ENCODE measurements at regions not wholly inside any gene's neighbourhood (a gene's known extent, or its start where the extent isn't known, plus 50 kb on each side); places are given as distances from the start of the nearest gene placed in this dataset.
"Not testable (repeated sequence)": the region's sequence is repeated elsewhere in the genome, so short reads cannot be mapped to it uniquely, and the experiment has no call there.

GRCh38 chr6:144449218-144449617 lies 164.1 kb downstream of the UTRN start:
- Mint-ChIP-seq H3K36me3 (ENCODE audit: insufficient read depth) (peaks cover 45% of the 10 kb centered on the region), H3K4me1 (ENCODE audit: low read depth) (no peaks in the 10 kb centered on the region), H3K9me3 (no peaks in the 10 kb centered on the region), H3K4me3 (no peak overlapping the region), H3K27me3 (ENCODE audit: low read depth) (no peaks in the 10 kb centered on the region)
- DNase-seq (no peak), ATAC-seq (no peak)

- Mint-ChIP-seq H3K4me1 (ENCODE audit: low read depth) (no peaks in the 10 kb centered on the region), H3K4me3 (no peak overlapping the region), H3K9me3 (no peaks in the 10 kb centered on the region), H3K27me3 (ENCODE audit: low read depth) (no peaks in the 10 kb centered on the region), H3K36me3 (ENCODE audit: insufficient read depth) (peaks cover 45% of the 10 kb centered on the region)
- no peak for DNase-seq
- ATAC-seq: no peak
These were observed 164.9 kb downstream of the UTRN start for GRCh38 chr6:144449911-144450597.

- ATAC-seq (peak; percentile 69 to 73), DNase-seq (no peak)
- Mint-ChIP-seq H3K4me1 (ENCODE audit: low read depth) (peaks cover 20% of the 10 kb centered on the region), H3K9me3 (no peaks in the 10 kb centered on the region), H3K36me3 (ENCODE audit: insufficient read depth) (peaks cover 46% of the 10 kb centered on the region), H3K4me3 (peak overlapping the region; percentile 14), H3K27me3 (ENCODE audit: low read depth) (no peaks in the 10 kb centered on the region)
These were observed 175.4 kb downstream of the UTRN start for GRCh38 chr6:144460327-144461095.

- Mint-ChIP-seq H3K4me3 (no peak overlapping the region), H3K36me3 (ENCODE audit: insufficient read depth) (peaks cover 46% of the 10 kb centered on the region), H3K27me3 (ENCODE audit: low read depth) (no peaks in the 10 kb centered on the region), H3K9me3 (no peaks in the 10 kb centered on the region), H3K4me1 (ENCODE audit: low read depth) (peaks cover 26% of the 10 kb centered on the region)
- DNase-seq (no peak), ATAC-seq (no peak)
These were observed 176.9 kb downstream of the UTRN start for GRCh38 chr6:144462058-144462457.

GRCh38 chr6:144466716-144467115 lies 181.6 kb downstream of the UTRN start:
- DNase-seq (no peak), ATAC-seq (no peak)
- Mint-ChIP-seq H3K4me1 (ENCODE audit: low read depth) (peaks cover 30% of the 10 kb centered on the region), H3K36me3 (ENCODE audit: insufficient read depth) (peaks cover 37% of the 10 kb centered on the region), H3K27me3 (ENCODE audit: low read depth) (no peaks in the 10 kb centered on the region), H3K4me3 (no peak overlapping the region), H3K9me3 (no peaks in the 10 kb centered on the region)

- no peaks in the 10 kb centered on the region for H3K27me3 Mint-ChIP-seq (ENCODE audit: low read depth)
- ATAC-seq (no peak), DNase-seq (no peak)
- H3K9me3 Mint-ChIP-seq: no peaks in the 10 kb centered on the region
- no peak overlapping the region for H3K4me3 Mint-ChIP-seq
- H3K4me1 Mint-ChIP-seq (ENCODE audit: low read depth): peaks cover 30% of the 10 kb centered on the region
- H3K36me3 Mint-ChIP-seq (ENCODE audit: insufficient read depth): peaks cover 37% of the 10 kb centered on the region
These were observed 182.1 kb downstream of the UTRN start for GRCh38 chr6:144467172-144467762.

DNA sequence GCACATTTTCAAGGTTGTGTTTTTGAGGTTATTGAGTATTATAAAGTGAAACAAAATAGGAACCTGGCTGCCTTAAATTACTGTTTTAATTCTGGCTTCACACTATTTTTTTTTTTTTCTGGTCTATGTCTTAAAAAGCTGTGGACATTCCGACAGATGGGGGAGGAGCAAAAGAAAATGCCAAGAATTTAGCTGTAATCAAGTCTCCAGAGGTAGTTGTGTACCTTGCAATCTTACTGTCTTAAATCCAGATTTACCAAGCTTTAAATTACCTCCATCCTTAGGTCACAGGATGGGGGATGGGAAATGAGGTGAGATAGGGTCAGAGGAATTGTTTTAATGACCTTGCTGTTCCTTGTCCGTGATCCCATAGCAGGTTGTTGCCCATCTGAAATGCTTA lies 182.8 kb downstream of the UTRN start:
- H3K27me3 Mint-ChIP-seq (ENCODE audit: low read depth): no peaks in the 10 kb centered on the region
- H3K4me1 Mint-ChIP-seq (ENCODE audit: low read depth): peaks cover 30% of the 10 kb centered on the region
- peaks cover 37% of the 10 kb centered on the region for H3K36me3 Mint-ChIP-seq (ENCODE audit: insufficient read depth)
- no peak overlapping the region for H3K4me3 Mint-ChIP-seq
- ATAC-seq (no peak), DNase-seq (no peak)
- H3K9me3 Mint-ChIP-seq: no peaks in the 10 kb centered on the region

DNA sequence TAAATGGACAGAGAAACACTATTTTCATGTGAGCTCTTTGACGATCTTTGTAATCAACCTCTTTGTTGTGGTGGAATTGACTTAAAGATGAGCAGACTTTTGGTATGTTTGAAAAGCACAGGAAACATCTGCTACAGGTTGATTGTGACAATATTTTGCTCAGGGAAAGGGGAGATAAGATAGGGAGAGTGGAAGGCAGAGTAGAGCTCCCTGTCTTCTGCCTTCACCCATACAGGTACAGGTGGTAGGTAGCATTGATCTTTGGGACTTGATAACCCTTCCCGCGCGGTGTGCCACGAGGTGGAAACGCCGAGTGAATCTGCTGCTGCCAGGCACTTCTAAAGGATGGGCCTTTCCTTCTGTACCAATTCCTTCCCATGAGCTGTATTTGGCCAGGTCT lies 183.6 kb downstream of the UTRN start:
- DNase-seq: no peak
- Mint-ChIP-seq H3K9me3 (no peaks in the 10 kb centered on the region), H3K36me3 (ENCODE audit: insufficient read depth) (peaks cover 31% of the 10 kb centered on the region), H3K4me3 (peak overlapping the region; percentile 72), H3K27me3 (ENCODE audit: low read depth) (no peaks in the 10 kb centered on the region), H3K4me1 (ENCODE audit: low read depth) (peaks cover 30% of the 10 kb centered on the region)
- peak; percentile 14 to 25 for ATAC-seq

DNA sequence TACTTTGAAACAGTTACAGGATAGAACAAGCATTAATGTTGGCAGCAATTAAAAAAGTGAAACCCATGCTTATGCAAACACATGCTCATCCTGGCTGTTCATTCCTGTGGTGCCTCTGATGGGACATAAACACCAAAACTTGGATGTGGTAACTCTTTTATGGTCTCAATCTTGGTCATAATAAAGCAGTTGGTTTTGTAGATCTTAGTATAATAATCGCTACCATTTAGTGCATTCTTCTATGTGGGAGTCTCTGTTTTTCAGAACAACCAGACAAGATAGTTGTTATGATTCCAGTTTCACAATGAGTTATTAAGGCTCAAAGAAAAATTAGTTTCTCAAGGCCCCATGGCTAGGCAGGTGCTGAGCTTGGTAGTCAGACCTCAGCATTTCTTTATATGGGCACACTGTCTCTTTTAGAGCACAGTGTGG lies 184.0 kb downstream of the UTRN start:
- Mint-ChIP-seq H3K4me1 (ENCODE audit: low read depth) (peaks cover 30% of the 10 kb centered on the region), H3K27me3 (ENCODE audit: low read depth) (no peaks in the 10 kb centered on the region), H3K9me3 (no peaks in the 10 kb centered on the region), H3K36me3 (ENCODE audit: insufficient read depth) (peaks cover 28% of the 10 kb centered on the region), H3K4me3 (peak overlapping the region; percentile 72)
- DNase-seq (no peak), ATAC-seq (peak; percentile 91 to 92)

GRCh38 chr6:144470201-144470600 lies 185.1 kb downstream of the UTRN start:
- H3K36me3 Mint-ChIP-seq (ENCODE audit: insufficient read depth): peaks cover 34% of the 10 kb centered on the region

GRCh38 chr6:144471986-144472385 lies 186.9 kb downstream of the UTRN start:
- no peaks in the 10 kb centered on the region for H3K27me3 Mint-ChIP-seq (ENCODE audit: low read depth)
- no peak overlapping the region for H3K4me3 Mint-ChIP-seq
- no peak for DNase-seq
- no peak for ATAC-seq
- peaks cover 42% of the 10 kb centered on the region for H3K36me3 Mint-ChIP-seq (ENCODE audit: insufficient read depth)
- H3K4me1 Mint-ChIP-seq (ENCODE audit: low read depth): peaks cover 32% of the 10 kb centered on the region
- no peaks in the 10 kb centered on the region for H3K9me3 Mint-ChIP-seq

More at GRCh38 chr6:144470201-144470600, 185.1 kb downstream of the UTRN start:
- not testable (repeated sequence) for H3K4me3 Mint-ChIP-seq; H3K27me3 Mint-ChIP-seq (ENCODE audit: low read depth); DNase-seq; H3K9me3 Mint-ChIP-seq; ATAC-seq
- H3K4me1 Mint-ChIP-seq (ENCODE audit: low read depth): peaks cover 34% of the 10 kb centered on the region

- DNase-seq: no peak
- Mint-ChIP-seq H3K4me1 (ENCODE audit: low read depth) (peaks cover 10% of the 10 kb centered on the region), H3K9me3 (no peaks in the 10 kb centered on the region), H3K36me3 (ENCODE audit: insufficient read depth) (peaks cover 30% of the 10 kb centered on the region), H3K27me3 (ENCODE audit: low read depth) (no peaks in the 10 kb centered on the region), H3K4me3 (no peak overlapping the region)
- ATAC-seq: no peak
These were observed 189.2 kb downstream of the UTRN start for GRCh38 chr6:144474290-144474689.

DNA sequence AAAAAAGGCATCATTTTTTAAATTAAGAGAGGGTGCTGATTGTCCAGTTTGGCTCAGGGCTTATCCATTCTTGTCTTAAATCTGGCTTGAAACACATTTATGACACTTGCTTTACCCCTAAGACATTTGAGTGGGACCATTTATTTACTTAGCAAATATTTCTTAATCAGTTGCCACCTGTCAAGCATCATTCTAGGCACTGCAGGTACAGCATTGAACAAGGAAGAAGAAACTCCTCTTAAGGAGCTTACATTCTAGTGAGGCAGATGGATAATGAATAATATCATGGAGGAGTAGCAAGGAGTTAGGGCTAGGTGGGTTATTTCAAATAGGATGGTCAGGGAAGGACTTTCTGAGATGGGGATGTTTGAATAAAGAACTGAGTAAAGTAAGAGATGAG lies 189.8 kb downstream of the UTRN start:
- H3K9me3 Mint-ChIP-seq: no peaks in the 10 kb centered on the region
- DNase-seq (no peak), ATAC-seq (no peak)
- H3K27me3 Mint-ChIP-seq (ENCODE audit: low read depth): no peaks in the 10 kb centered on the region
- H3K36me3 Mint-ChIP-seq (ENCODE audit: insufficient read depth): peaks cover 32% of the 10 kb centered on the region
- peaks cover 8% of the 10 kb centered on the region for H3K4me1 Mint-ChIP-seq (ENCODE audit: low read depth)
- no peak overlapping the region for H3K4me3 Mint-ChIP-seq

DNA sequence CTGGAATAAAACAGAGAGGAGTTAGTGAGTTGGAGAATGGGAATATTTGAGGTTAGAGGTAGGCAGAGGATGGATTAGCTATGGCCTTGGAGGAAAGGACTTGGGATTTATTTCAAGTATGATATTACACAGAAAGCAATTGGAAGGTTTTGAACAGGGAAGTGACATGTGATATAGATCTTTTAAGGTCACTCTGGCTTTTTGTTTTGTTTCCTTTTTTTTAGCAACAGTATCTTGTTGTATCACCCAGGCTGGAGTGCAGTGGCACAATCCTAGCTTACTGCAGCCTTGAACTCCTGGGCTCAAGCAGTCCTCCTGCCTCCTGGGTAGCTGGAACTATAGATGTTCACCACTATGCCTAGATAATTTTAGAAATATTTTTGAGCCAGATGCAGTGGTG lies 190.3 kb downstream of the UTRN start:
- Mint-ChIP-seq H3K27me3 (ENCODE audit: low read depth) (no peaks in the 10 kb centered on the region), H3K36me3 (ENCODE audit: insufficient read depth) (peaks cover 36% of the 10 kb centered on the region), H3K4me1 (ENCODE audit: low read depth) (peaks cover 8% of the 10 kb centered on the region), H3K9me3 (no peaks in the 10 kb centered on the region), H3K4me3 (no peak overlapping the region)
- ATAC-seq: no peak
- no peak for DNase-seq

GRCh38 chr6:144476286-144476685 lies 191.2 kb downstream of the UTRN start:
- ATAC-seq (no peak), DNase-seq (no peak)
- Mint-ChIP-seq H3K27me3 (ENCODE audit: low read depth) (no peaks in the 10 kb centered on the region), H3K36me3 (ENCODE audit: insufficient read depth) (peaks cover 37% of the 10 kb centered on the region), H3K4me3 (no peak overlapping the region), H3K4me1 (ENCODE audit: low read depth) (peaks cover 8% of the 10 kb centered on the region), H3K9me3 (no peaks in the 10 kb centered on the region)

All from activated T-cell treated with anti-CD3 and anti-CD28 coated beads, Interleukin-2, amount 50 U/mL, for 4 hours (primary cell).